ENCODE measurements at regions not wholly inside any gene's neighbourhood (a gene's known extent, or its start where the extent isn't known, plus 50 kb on each side); places are given as distances from the start of the nearest gene placed in this dataset.
A peak's percentile ranks its signal among the peaks of the same experiment; 100 is the strongest.

DNA sequence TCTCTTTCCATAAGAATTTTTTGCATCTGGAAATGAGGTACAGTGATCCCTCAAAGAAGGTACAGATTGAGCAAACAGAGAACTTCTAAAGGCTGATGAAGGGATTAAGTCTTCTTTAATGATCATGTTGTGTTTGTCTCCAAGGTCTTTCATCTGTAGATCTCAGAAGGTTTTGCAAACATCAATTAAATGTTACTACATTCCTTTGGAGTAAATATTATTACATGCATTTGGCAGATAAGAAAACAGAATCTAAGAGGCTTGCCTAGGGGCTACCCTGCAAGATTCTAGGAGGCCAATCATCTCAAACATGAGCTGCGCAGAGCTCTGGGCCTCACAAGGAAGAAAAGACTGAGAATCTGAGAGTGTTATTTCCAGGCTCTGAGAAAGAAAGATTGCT lies 70.9 kb upstream of the LPP start:
- CTCF ChIA-PET: interaction anchor here (0.8 to 1.2 kb wide), 2 partner anchors 16 to 18 kb away, joined by 3 read pairs; no protein-coding TSS in a partner anchor
- no peak for ATAC-seq (ENCODE audit: low read depth)

DNA sequence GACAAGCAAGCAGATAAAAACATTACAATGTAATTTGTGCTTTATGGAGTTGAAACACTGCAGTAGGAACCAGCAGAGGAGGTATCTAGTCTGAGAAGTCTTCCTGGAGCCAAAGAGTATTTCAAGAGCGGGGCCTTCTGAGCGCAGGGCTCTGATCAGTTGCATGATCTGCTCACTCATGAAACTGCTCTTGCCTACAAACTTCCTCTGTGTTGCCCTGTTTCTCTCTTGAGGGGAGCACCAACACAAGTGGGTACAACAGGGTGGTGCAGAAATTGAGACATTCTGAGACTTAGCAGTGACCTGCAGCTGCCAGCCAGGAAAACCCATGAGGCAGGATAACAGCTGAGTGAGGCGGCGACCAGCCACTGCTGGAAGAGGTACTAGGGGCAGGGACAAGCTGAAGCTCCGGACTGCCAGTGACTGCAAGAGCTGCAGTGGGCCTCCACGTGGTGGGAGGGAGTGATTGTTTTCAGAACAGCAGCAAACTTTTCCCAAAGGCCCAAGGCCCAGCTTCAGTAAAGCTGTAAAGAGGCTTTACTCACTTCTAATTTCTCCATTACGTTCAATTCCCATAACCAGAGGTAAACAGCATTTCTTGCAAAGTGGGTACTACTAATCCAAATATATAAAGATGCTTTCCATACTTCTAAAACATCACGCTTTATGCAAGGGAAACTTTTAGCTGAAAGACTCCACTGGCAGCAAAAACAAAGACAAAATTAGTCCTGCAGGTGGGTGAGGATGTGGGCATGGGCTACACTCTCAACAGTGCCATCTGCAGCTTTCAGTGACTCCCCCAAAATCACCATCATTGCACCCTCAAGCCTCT lies 69.0 kb upstream of the LPP start:
- intact Hi-C loops (cut with micrococcal nuclease): no loop called here
- TF ChIP-seq, protein P1, sequence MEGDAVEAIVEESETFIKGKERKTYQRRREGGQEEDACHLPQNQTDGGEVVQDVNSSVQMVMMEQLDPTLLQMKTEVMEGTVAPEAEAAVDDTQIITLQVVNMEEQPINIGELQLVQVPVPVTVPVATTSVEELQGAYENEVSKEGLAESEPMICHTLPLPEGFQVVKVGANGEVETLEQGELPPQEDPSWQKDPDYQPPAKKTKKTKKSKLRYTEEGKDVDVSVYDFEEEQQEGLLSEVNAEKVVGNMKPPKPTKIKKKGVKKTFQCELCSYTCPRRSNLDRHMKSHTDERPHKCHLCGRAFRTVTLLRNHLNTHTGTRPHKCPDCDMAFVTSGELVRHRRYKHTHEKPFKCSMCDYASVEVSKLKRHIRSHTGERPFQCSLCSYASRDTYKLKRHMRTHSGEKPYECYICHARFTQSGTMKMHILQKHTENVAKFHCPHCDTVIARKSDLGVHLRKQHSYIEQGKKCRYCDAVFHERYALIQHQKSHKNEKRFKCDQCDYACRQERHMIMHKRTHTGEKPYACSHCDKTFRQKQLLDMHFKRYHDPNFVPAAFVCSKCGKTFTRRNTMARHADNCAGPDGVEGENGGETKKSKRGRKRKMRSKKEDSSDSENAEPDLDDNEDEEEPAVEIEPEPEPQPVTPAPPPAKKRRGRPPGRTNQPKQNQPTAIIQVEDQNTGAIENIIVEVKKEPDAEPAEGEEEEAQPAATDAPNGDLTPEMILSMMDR (IDR thresholded peaks at IDR 0.05): no peak
- no peak for TF ChIP-seq EZH2 (IDR thresholded peaks at IDR 0.05; ENCODE audit: borderline replicate concordance, insufficient read depth, low read depth, low read length, poor library complexity, severe bottlenecking)
- DNase-seq (no peak), ATAC-seq (ENCODE audit: low read depth) (no peak)
- Histone ChIP-seq H3K27ac (ENCODE audit: low read length in 2 of 2) (no peak overlapping the region), H3K4me3 (ENCODE audit: control extremely low read depth in 1 of 5, extremely low read depth in 1 of 5, insufficient read depth in 1 of 5, low read depth in 2 of 5, low read length in 4 of 5) (no peak overlapping the region), H3K9ac (ENCODE audit: low read length) (no peak overlapping the region), H3K4me1 (ENCODE audit: control insufficient read depth in 2 of 2, insufficient read depth in 2 of 2, low read length in 2 of 2) (peaks cover 8 to 9% of the 10 kb centered on the region in 2 donors), H4K20me1 (ENCODE audit: control insufficient read depth, insufficient read depth, low read length, poor library complexity, severe bottlenecking) (no peaks in the 10 kb centered on the region), H3K4me2 (replicated peaks; ENCODE audit: low read depth, low read length, poor library complexity, severe bottlenecking) (no peak overlapping the region), H3K79me2 (ENCODE audit: control insufficient read depth, insufficient read depth, low read length) (no peaks in the 10 kb centered on the region), H3K9me3 (ENCODE audit: control extremely low read depth in 1 of 3, control insufficient read depth in 2 of 3, insufficient read depth in 1 of 3, low read length in 2 of 3) (no peaks in the 10 kb centered on the region), H2AFZ (ENCODE audit: insufficient read depth, low read depth, low read length, poor library complexity, severe bottlenecking) (peak overlapping the region; percentile 6), H3K27me3 (replicated peaks in 1 of 4; ENCODE audit: control extremely low read depth in 1 of 4, control insufficient read depth in 3 of 4, insufficient read depth in 4 of 4, low read length in 3 of 4) (no peaks in the 10 kb centered on the region), H3K36me3 (replicated peaks in 1 of 2; ENCODE audit: control extremely low read depth in 1 of 2, control insufficient read depth in 1 of 2, extremely low read depth in 1 of 2, insufficient read depth in 2 of 2, low read length in 1 of 2) (no peaks in the 10 kb centered on the region)
- ChIA-PET CTCF (interaction anchor here (0.8 to 1.4 kb wide), 4 partner anchors 109 to 664 kb away, joined by 3 to 4 read pairs (median 3); no protein-coding TSS in a partner anchor), POLR2A (no interaction called here)
- WGBS (ENCODE audit: insufficient coverage): 61% methylated on average over 7 of the region's 8 CpGs
- H3K4me1 Mint-ChIP-seq: peaks cover 28% of the 10 kb centered on the region
- H3K27me3 Mint-ChIP-seq: peaks cover 8% of the 10 kb centered on the region
- no peaks in the 10 kb centered on the region for H3K9me3 Mint-ChIP-seq (ENCODE audit: insufficient read depth)
- H3K27ac Mint-ChIP-seq: no peak overlapping the region
- no peak overlapping the region for H3K4me3 Mint-ChIP-seq

More for the DNA sequence above, 70.9 kb upstream of the LPP start:
- H3K27ac ChIP-seq (ENCODE audit: low read length in 2 of 2): no peak overlapping the region
- H3K9me3 ChIP-seq (ENCODE audit: control extremely low read depth in 1 of 3, control insufficient read depth in 2 of 3, insufficient read depth in 1 of 3, low read length in 2 of 3): no peaks in the 10 kb centered on the region
- 100% methylated on average over 1 of the region's 1 CpG for WGBS (ENCODE audit: insufficient coverage)
- Mint-ChIP-seq H3K27me3 (peaks cover 4% of the 10 kb centered on the region), H3K9me3 (ENCODE audit: insufficient read depth) (no peaks in the 10 kb centered on the region), H3K4me3 (no peak overlapping the region), H3K4me1 (peaks cover 28% of the 10 kb centered on the region), H3K27ac (no peak overlapping the region)
- H3K27me3 ChIP-seq (replicated peaks in 1 of 4; ENCODE audit: control extremely low read depth in 1 of 4, control insufficient read depth in 3 of 4, insufficient read depth in 4 of 4, low read length in 3 of 4): no peaks in the 10 kb centered on the region
- intact Hi-C loops (cut with micrococcal nuclease): no loop called here
- no peak for DNase-seq
- no peaks in the 10 kb centered on the region for H3K36me3 ChIP-seq (replicated peaks in 1 of 2; ENCODE audit: control extremely low read depth in 1 of 2, control insufficient read depth in 1 of 2, extremely low read depth in 1 of 2, insufficient read depth in 2 of 2, low read length in 1 of 2)
- H3K4me3 ChIP-seq (ENCODE audit: control extremely low read depth in 1 of 5, extremely low read depth in 1 of 5, insufficient read depth in 1 of 5, low read depth in 2 of 5, low read length in 4 of 5): no peak overlapping the region
- POLR2A ChIA-PET: interaction anchor here (0.5 kb wide), 1 partner anchor 86 kb away, joined by 4 read pairs; no protein-coding TSS in a partner anchor
- H3K4me1 ChIP-seq (ENCODE audit: control insufficient read depth in 2 of 2, insufficient read depth in 2 of 2, low read length in 2 of 2): peaks cover 8 to 9% of the 10 kb centered on the region in 2 donors
- no peak overlapping the region for H3K9ac ChIP-seq (ENCODE audit: low read length)
- H2AFZ ChIP-seq (ENCODE audit: insufficient read depth, low read depth, low read length, poor library complexity, severe bottlenecking): no peak overlapping the region
- no peaks in the 10 kb centered on the region for H4K20me1 ChIP-seq (ENCODE audit: control insufficient read depth, insufficient read depth, low read length, poor library complexity, severe bottlenecking)
- H3K4me2 ChIP-seq (replicated peaks; ENCODE audit: low read depth, low read length, poor library complexity, severe bottlenecking): no peak overlapping the region
- TF ChIP-seq EZH2 (IDR thresholded peaks at IDR 0.05; ENCODE audit: borderline replicate concordance, insufficient read depth, low read depth, low read length, poor library complexity, severe bottlenecking): no peak
- TF ChIP-seq, protein P1 (IDR thresholded peaks at IDR 0.05): no peak
- H3K79me2 ChIP-seq (ENCODE audit: control insufficient read depth, insufficient read depth, low read length): no peaks in the 10 kb centered on the region

Measured in B cell (primary cell).